ENCODE measurements at regions not wholly inside any gene's neighbourhood (a gene's known extent, or its start where the extent isn't known, plus 50 kb on each side); places are given as distances from the start of the nearest gene placed in this dataset.

GRCh38 chr9:79135681-79136415 lies 435.9 kb upstream of the TLE4 start:
- Histone ChIP-seq H3K36me3 (ENCODE audit: insufficient read depth, low read length, poor library complexity, severe bottlenecking) (no peaks in the 10 kb centered on the region), H3K27ac (ENCODE audit: low read depth, low read length, poor library complexity, severe bottlenecking) (no peak overlapping the region), H3K4me1 (ENCODE audit: insufficient read depth, low read length, poor library complexity, severe bottlenecking) (no peaks in the 10 kb centered on the region), H3K27me3 (replicated peaks; ENCODE audit: insufficient read depth, low read depth, low read length, poor library complexity) (peaks cover 18% of the 10 kb centered on the region), H3K4me3 (ENCODE audit: low read depth, low read length, poor library complexity, severe bottlenecking) (no peak overlapping the region), H3K9me3 (ENCODE audit: low read depth, low read length, poor library complexity, severe bottlenecking) (no peaks in the 10 kb centered on the region)
- POLR2A ChIA-PET (ENCODE audit: low non-redundant PET) = no interaction called here
- CTCF ChIA-PET = no interaction called here
- TF ChIP-seq EZH2 (IDR thresholded peaks at IDR 0.05; ENCODE audit: borderline replicate concordance, low read depth, low read length, poor library complexity, severe bottlenecking) (no peak), CTCF (conservative IDR thresholded peaks at IDR 0.05; ENCODE audit: low read depth, low read length) (no peak)
- no peak for DNase-seq (ENCODE audit: low spot score)
- no TSS peak for BruUV-seq (replicated peaks)
- intact Hi-C loops (cut with micrococcal nuclease; ENCODE audit: unreplicated experiment) = loop anchor here (10.0 kb wide), 1 partner anchor 701 kb away; no protein-coding TSS in a partner anchor

DNA sequence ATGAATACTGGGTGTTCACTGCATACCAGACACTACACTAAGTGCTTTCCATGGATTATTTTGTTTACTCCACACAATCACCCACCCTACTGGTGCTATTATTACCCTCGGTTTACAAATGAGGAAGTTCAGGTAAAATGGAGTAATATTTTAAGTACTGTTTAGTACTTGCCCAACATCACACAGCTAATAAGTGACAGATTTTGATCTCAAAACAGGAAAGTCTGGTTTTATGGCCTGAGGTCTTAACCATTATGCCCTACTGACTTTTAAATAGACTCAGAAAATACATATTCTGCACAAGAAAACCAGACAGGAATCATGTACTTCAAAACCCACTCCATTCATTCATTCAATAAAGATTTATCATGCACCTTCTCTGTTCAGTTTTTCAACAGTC lies 431.0 kb upstream of the TLE4 start:
- no peak for DNase-seq (ENCODE audit: low spot score)
- Histone ChIP-seq H3K4me1 (ENCODE audit: insufficient read depth, low read length, poor library complexity, severe bottlenecking) (no peaks in the 10 kb centered on the region), H3K4me3 (ENCODE audit: low read depth, low read length, poor library complexity, severe bottlenecking) (no peak overlapping the region), H3K36me3 (ENCODE audit: insufficient read depth, low read length, poor library complexity, severe bottlenecking) (no peaks in the 10 kb centered on the region), H3K9me3 (ENCODE audit: low read depth, low read length, poor library complexity, severe bottlenecking) (no peaks in the 10 kb centered on the region), H3K27me3 (replicated peaks; ENCODE audit: insufficient read depth, low read depth, low read length, poor library complexity) (peaks cover 29% of the 10 kb centered on the region), H3K27ac (ENCODE audit: low read depth, low read length, poor library complexity, severe bottlenecking) (no peak overlapping the region)
- intact Hi-C loops (cut with micrococcal nuclease; ENCODE audit: unreplicated experiment) = no loop called here
- CTCF ChIA-PET = no interaction called here
- BruUV-seq (replicated peaks) = no TSS peak
- TF ChIP-seq EZH2 (IDR thresholded peaks at IDR 0.05; ENCODE audit: borderline replicate concordance, low read depth, low read length, poor library complexity, severe bottlenecking) = no peak
- TF ChIP-seq CTCF (conservative IDR thresholded peaks at IDR 0.05; ENCODE audit: low read depth, low read length) = no peak
- POLR2A ChIA-PET (ENCODE audit: low non-redundant PET) = no interaction called here

DNA sequence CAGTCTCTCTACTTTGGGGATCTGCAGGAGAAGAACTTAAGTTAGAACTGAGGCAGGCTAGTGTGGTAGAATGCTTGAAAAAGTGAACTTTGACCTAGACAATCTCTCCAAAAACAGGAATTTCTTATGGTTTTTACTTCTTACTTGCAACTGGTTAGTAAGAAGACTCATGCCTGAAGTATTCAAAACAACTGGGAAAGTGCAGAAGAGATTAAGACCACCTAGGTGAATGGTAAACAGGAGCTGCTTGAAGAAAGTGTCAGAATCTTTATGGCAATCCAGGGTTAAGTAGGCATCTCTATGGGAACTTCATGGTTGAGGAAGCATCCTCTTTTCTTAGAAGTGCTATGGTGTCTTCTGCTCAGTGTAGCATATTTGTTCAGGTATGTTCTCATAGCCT lies 428.6 kb upstream of the TLE4 start:
- POLR2A ChIA-PET (ENCODE audit: low non-redundant PET) = no interaction called here
- intact Hi-C loops (cut with micrococcal nuclease; ENCODE audit: unreplicated experiment) = no loop called here
- Histone ChIP-seq H3K9me3 (ENCODE audit: low read depth, low read length, poor library complexity, severe bottlenecking) (no peaks in the 10 kb centered on the region), H3K27me3 (replicated peaks; ENCODE audit: insufficient read depth, low read depth, low read length, poor library complexity) (peaks cover 23% of the 10 kb centered on the region), H3K27ac (ENCODE audit: low read depth, low read length, poor library complexity, severe bottlenecking) (no peak overlapping the region), H3K4me3 (ENCODE audit: low read depth, low read length, poor library complexity, severe bottlenecking) (no peak overlapping the region), H3K4me1 (ENCODE audit: insufficient read depth, low read length, poor library complexity, severe bottlenecking) (no peaks in the 10 kb centered on the region), H3K36me3 (ENCODE audit: insufficient read depth, low read length, poor library complexity, severe bottlenecking) (no peaks in the 10 kb centered on the region)
- BruUV-seq (replicated peaks) = no TSS peak
- TF ChIP-seq EZH2 (IDR thresholded peaks at IDR 0.05; ENCODE audit: borderline replicate concordance, low read depth, low read length, poor library complexity, severe bottlenecking) (no peak), CTCF (conservative IDR thresholded peaks at IDR 0.05; ENCODE audit: low read depth, low read length) (no peak)
- CTCF ChIA-PET = no interaction called here
- DNase-seq (ENCODE audit: low spot score) = no peak

Data from A673 (cell line).